GM12878 (cell line): ENCODE measurements at regions not wholly inside any gene's neighbourhood (a gene's known extent, or its start where the extent isn't known, plus 50 kb on each side); places are given as distances from the start of the nearest gene placed in this dataset.

Source experiments
- ATAC-seq: fragments of 200-7000 bp; cut with Tn5 transposase; 3 replicates; pipeline ENCODE4 v1.9.1; 2020; ENCODE audit warnings: mild to moderate bottlenecking, moderate library complexity
- BruUV-seq: library from RNA; stranded (reverse); fragments of 400-500 nt; replicated peaks from 2 replicates; lab custom pipeline; 2021; lab: Mats Ljungman, UMichigan
- CTCF ChIA-PET: fragments of 300-600 bp; sonication (Branson Sonifier 250); formaldehyde crosslinking; extraction: SDS; loops from one replicate; lab custom pipeline; 2021; ENCODE audit warnings: inconsistent platforms; lab: Yijun Ruan, JAX
- POLR2A ChIA-PET: fragments of 350-600 bp; formaldehyde crosslinking; extraction: SDS; loops from one replicate; lab custom pipeline; 2021; ENCODE audit warnings: inconsistent platforms; lab: Charles Lee
- RAD21 ChIA-PET: fragments of 300-600 bp; sonication (Branson Sonifier 250); formaldehyde crosslinking; loops from one replicate; lab custom pipeline; 2023; ENCODE audit warnings: antibody characterized with exemption; ENCODE audit not compliant: unreplicated experiment; lab: Charles Lee
- SMC1A ChIA-PET: fragments of 300-600 bp; sonication (Branson Sonifier 250); formaldehyde crosslinking; loops from one replicate; lab custom pipeline; 2023; ENCODE audit not compliant: unreplicated experiment, uncharacterized antibody; lab: Charles Lee
- DNase-seq: peaks from one replicate; pipeline ENCODE4 v3.0.0-alpha.2; 2011; ENCODE audit warnings: low read depth, low spot score
- FAIRE-seq: peaks from 3 replicates; lab custom pipeline; 2011; peaks lifted over from hg19 to GRCh38; lab: Jason Lieb, UNC
- H2AFZ ChIP-seq: 2 replicates; pipeline ENCODE4 v1.6.0; 2011; ENCODE audit warnings: low read depth, low read length, control low read depth; ENCODE audit not compliant: control insufficient read depth
- H3K27ac ChIP-seq: 2 replicates; pipeline ENCODE4 v1.5.1; 2011; ENCODE audit warnings: control low read depth; ENCODE audit not compliant: control insufficient read depth, insufficient read depth
- H3K27me3 ChIP-seq, 2 experiments: replicated peaks in 1 of 2; 2 replicates each; pipeline versions ENCODE4 v1.6.0 to v1.6.1; 2011; ENCODE audit warnings: low read length in 1 of 2; ENCODE audit not compliant: control insufficient read depth in 2 of 2, insufficient read depth in 2 of 2
- H3K36me3 ChIP-seq, 2 experiments: 2 replicates each; pipeline ENCODE4 v1.5.1; 2011; ENCODE audit warnings: low read length in 1 of 2; ENCODE audit not compliant: control insufficient read depth in 2 of 2, insufficient read depth in 2 of 2
- H3K4me1 ChIP-seq: 2 replicates; pipeline ENCODE4 v1.6.1; 2011; ENCODE audit warnings: mild to moderate bottlenecking, low read length, moderate library complexity, mixed read lengths; ENCODE audit not compliant: control insufficient read depth, insufficient read depth
- H3K4me2 ChIP-seq: 2 replicates; pipeline ENCODE4 v1.6.0; 2011; ENCODE audit warnings: control low read depth; ENCODE audit not compliant: control insufficient read depth, insufficient read depth
- H3K4me3 ChIP-seq: fragments of 200-600 bp; sonication (generic); 2 replicates; pipeline ENCODE4 v1.5.1; 2016
- H3K79me2 ChIP-seq: 2 replicates; pipeline ENCODE4 v1.6.0; 2011; ENCODE audit warnings: low read length; ENCODE audit not compliant: control insufficient read depth, insufficient read depth
- H3K9ac ChIP-seq: 2 replicates; pipeline ENCODE4 v1.8.0; 2011; ENCODE audit warnings: low read length, control low read depth, mixed read lengths; ENCODE audit not compliant: control insufficient read depth, insufficient read depth
- H3K9me3 ChIP-seq: replicated peaks from 3 replicates; pipeline ENCODE4 v1.5.1; 2011; ENCODE audit warnings: mild to moderate bottlenecking, low read length; ENCODE audit not compliant: control insufficient read depth, insufficient read depth
- H4K20me1 ChIP-seq: 2 replicates; pipeline ENCODE4 v1.6.0; 2011; ENCODE audit not compliant: control insufficient read depth, insufficient read depth
- BCL11A ChIP-seq: IDR thresholded peaks from 2 replicates; pipeline ENCODE4 v1.6.1; 2011; ENCODE audit warnings: low read depth, low read length
- HDAC2 ChIP-seq: fragments of 200-600 bp; sonication (generic); IDR thresholded peaks from 2 replicates; pipeline ENCODE4 v1.6.1; 2017
- IRF4 ChIP-seq: IDR thresholded peaks from 2 replicates; pipeline ENCODE4 v1.6.1; 2011; ENCODE audit warnings: low read depth, low read length
- JUNB ChIP-seq: IDR thresholded peaks from 2 replicates; pipeline ENCODE4 v1.6.1; 2016; ENCODE audit warnings: antibody characterized with exemption, mild to moderate bottlenecking
- MXI1 ChIP-seq: fragments of 150-350 bp; IDR thresholded peaks from 2 replicates; pipeline ENCODE4 v1.6.1; 2011; ENCODE audit warnings: low read depth, mild to moderate bottlenecking, inconsistent platforms, low read length, improper control_type of control experiment
- SIN3A ChIP-seq: IDR thresholded peaks from 2 replicates; pipeline ENCODE4 v1.6.1; 2012; ENCODE audit warnings: low read depth, low read length, improper control_type of control experiment
- ZBED1 ChIP-seq: IDR thresholded peaks from 2 replicates; pipeline ENCODE4 v1.6.1; 2016; ENCODE audit warnings: borderline replicate concordance
- WGBS: methylation state at CpG from one replicate; pipeline ENCODE4 v1.1.6; 2016; ENCODE audit warnings: low lambda C conversion rate; ENCODE audit not compliant: insufficient replicate concordance, insufficient coverage; ENCODE audit errors: missing lambda C conversion rate; 5-methylcytosine and 5-hydroxymethylcytosine counted together
- in situ Hi-C: fragments of 300-500 bp; cut with MboI; formaldehyde crosslinking; loops from 9 replicates; pipeline ENCODE4 v1.14.3; 2018; ENCODE audit warnings: mixed read lengths
- intact Hi-C: fragments of 100-400 bp; cut with micrococcal nuclease; formaldehyde crosslinking; loops from one replicate; pipeline ENCODE4 v1.14.2; 2022; ENCODE audit not compliant: unreplicated experiment
- TF ChIP-seq, protein P1 (sequence below): fragments of 450-650 bp; IDR thresholded peaks from 2 replicates; pipeline ENCODE4 v1.6.1; 2014; ENCODE audit warnings: mild to moderate bottlenecking
- TF ChIP-seq, protein P2 (sequence below): IDR thresholded peaks from 2 replicates; pipeline ENCODE4 v1.6.1; 2012; ENCODE audit warnings: low read length, inconsistent platforms

- DNase-seq (no peak), FAIRE-seq (no peak)
- H3K27me3 ChIP-seq, result no peaks in the 10 kb centered on the region
These were observed 224.8 kb downstream of the KLF5 start for GRCh38 chr13:73283636-73284035.

More at GRCh38 chr13:73283636-73284035, 224.8 kb downstream of the KLF5 start:
- intact Hi-C loops (no loop called here), in situ Hi-C loops (no loop called here)
- POLR2A ChIA-PET, result no interaction called here
- Histone ChIP-seq H3K4me1 (no peaks in the 10 kb centered on the region), H3K36me3 (no peaks in the 10 kb centered on the region), H3K9ac (no peak overlapping the region), H3K79me2 (no peaks in the 10 kb centered on the region), H3K9me3 (no peaks in the 10 kb centered on the region), H2AFZ (no peak overlapping the region), H3K4me2 (no peak overlapping the region), H3K27ac (no peak overlapping the region), H4K20me1 (no peaks in the 10 kb centered on the region), H3K4me3 (no peak overlapping the region)
- 13% methylated on average over 6 of the region's 6 CpGs for WGBS
- CTCF ChIA-PET, result interaction anchor here (1.4 kb wide), 1 partner anchor 8 kb away, joined by 4 read pairs; no protein-coding TSS in a partner anchor
- no peak for TF ChIP-seq SIN3A
- TF ChIP-seq MXI1, result no peak
- TF ChIP-seq JUNB, result no peak
- TF ChIP-seq, protein P1, sequence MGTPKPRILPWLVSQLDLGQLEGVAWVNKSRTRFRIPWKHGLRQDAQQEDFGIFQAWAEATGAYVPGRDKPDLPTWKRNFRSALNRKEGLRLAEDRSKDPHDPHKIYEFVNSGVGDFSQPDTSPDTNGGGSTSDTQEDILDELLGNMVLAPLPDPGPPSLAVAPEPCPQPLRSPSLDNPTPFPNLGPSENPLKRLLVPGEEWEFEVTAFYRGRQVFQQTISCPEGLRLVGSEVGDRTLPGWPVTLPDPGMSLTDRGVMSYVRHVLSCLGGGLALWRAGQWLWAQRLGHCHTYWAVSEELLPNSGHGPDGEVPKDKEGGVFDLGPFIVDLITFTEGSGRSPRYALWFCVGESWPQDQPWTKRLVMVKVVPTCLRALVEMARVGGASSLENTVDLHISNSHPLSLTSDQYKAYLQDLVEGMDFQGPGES, result no peak
- no peak for TF ChIP-seq ZBED1
- TF ChIP-seq, protein P2, sequence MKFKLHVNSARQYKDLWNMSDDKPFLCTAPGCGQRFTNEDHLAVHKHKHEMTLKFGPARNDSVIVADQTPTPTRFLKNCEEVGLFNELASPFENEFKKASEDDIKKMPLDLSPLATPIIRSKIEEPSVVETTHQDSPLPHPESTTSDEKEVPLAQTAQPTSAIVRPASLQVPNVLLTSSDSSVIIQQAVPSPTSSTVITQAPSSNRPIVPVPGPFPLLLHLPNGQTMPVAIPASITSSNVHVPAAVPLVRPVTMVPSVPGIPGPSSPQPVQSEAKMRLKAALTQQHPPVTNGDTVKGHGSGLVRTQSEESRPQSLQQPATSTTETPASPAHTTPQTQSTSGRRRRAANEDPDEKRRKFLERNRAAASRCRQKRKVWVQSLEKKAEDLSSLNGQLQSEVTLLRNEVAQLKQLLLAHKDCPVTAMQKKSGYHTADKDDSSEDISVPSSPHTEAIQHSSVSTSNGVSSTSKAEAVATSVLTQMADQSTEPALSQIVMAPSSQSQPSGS, result no peak
- no peak for TF ChIP-seq IRF4
- TF ChIP-seq BCL11A, result no peak
- TF ChIP-seq HDAC2, result no peak
- SMC1A ChIA-PET, result interaction anchor here (1.2 kb wide), 1 partner anchor 8 kb away, joined by 3 read pairs; no protein-coding TSS in a partner anchor
- ATAC-seq, result no peak
- no TSS peak for BruUV-seq
- RAD21 ChIA-PET, result no interaction called here
